Loucy (cell line): ENCODE measurements at regions not wholly inside any gene's neighbourhood (a gene's known extent, or its start where the extent isn't known, plus 50 kb on each side); places are given as distances from the start of the nearest gene placed in this dataset.

Experiments
- H2AFZ ChIP-seq: fragments of 200-600 bp; sonication (generic); 2 replicates; pipeline ENCODE4 v1.6.0; 2016; ENCODE audit warnings: antibody characterized with exemption, mild to moderate bottlenecking, low read length, moderate library complexity
- H3F3A ChIP-seq: fragments of 200-600 bp; 2 replicates; pipeline ENCODE4 v1.6.0; 2016; ENCODE audit warnings: antibody characterized with exemption, low read depth, mild to moderate bottlenecking
- H3K27me3 ChIP-seq: fragments of 200-600 bp; sonication (generic); 2 replicates; pipeline ENCODE4 v1.6.1; 2014; ENCODE audit warnings: low read length, mild to moderate bottlenecking; ENCODE audit not compliant: insufficient read depth, poor library complexity, severe bottlenecking
- H3K36me3 ChIP-seq: fragments of 200-600 bp; sonication (generic); 2 replicates; pipeline ENCODE4 v1.6.1; 2016; ENCODE audit warnings: low read length; ENCODE audit not compliant: insufficient read depth
- H3K4me1 ChIP-seq: fragments of 200-600 bp; sonication (generic); 2 replicates; pipeline ENCODE4 v1.5.1; 2014; ENCODE audit warnings: low read length, mild to moderate bottlenecking; ENCODE audit not compliant: insufficient read depth, poor library complexity, severe bottlenecking
- H3K4me2 ChIP-seq: fragments of 200-600 bp; sonication (generic); 2 replicates; pipeline ENCODE4 v1.6.0; 2014; ENCODE audit warnings: antibody characterized with exemption, low read length, low read depth, mild to moderate bottlenecking; ENCODE audit not compliant: poor library complexity, severe bottlenecking
- H3K4me3 ChIP-seq: fragments of 200-600 bp; sonication (generic); 2 replicates; pipeline ENCODE4 v1.5.1; 2014; ENCODE audit warnings: low read length, mild to moderate bottlenecking, mixed read lengths; ENCODE audit not compliant: poor library complexity, severe bottlenecking
- H3K79me2 ChIP-seq: fragments of 200-600 bp; sonication (generic); 2 replicates; pipeline ENCODE4 v1.6.1; 2014; ENCODE audit warnings: low read length; ENCODE audit not compliant: insufficient read depth
- H3K9ac ChIP-seq: fragments of 200-600 bp; sonication (generic); 2 replicates; pipeline ENCODE4 v1.6.0; 2014; ENCODE audit warnings: mild to moderate bottlenecking, low read depth, low read length, moderate library complexity; ENCODE audit not compliant: poor library complexity, severe bottlenecking
- H3K9me2 ChIP-seq: fragments of 200-600 bp; sonication (generic); replicated peaks from 2 replicates; pipeline ENCODE4 v1.6.1; 2016; ENCODE audit warnings: low read depth, low read length, mixed read lengths
- H3K9me3 ChIP-seq: fragments of 200-600 bp; sonication (generic); 2 replicates; pipeline ENCODE4 v1.6.1; 2014; ENCODE audit warnings: mild to moderate bottlenecking, antibody characterized with exemption, low read length, low read depth; ENCODE audit not compliant: insufficient read depth
- H4K20me1 ChIP-seq: fragments of 200-600 bp; sonication (generic); 2 replicates; pipeline ENCODE4 v1.6.0; 2014; ENCODE audit warnings: antibody characterized with exemption, low read length, mild to moderate bottlenecking; ENCODE audit not compliant: insufficient read depth, poor library complexity, severe bottlenecking
- CTCF ChIP-seq: fragments of 200-600 bp; sonication (generic); conservative IDR thresholded peaks from 2 replicates; pipeline ENCODE4 v1.5.1; 2014; ENCODE audit warnings: mild to moderate bottlenecking, antibody characterized with exemption, low read length
- EZH2phosphoT487 ChIP-seq: fragments of 200-600 bp; IDR thresholded peaks from 2 replicates; pipeline ENCODE4 v1.6.1; 2018; ENCODE audit warnings: antibody characterized with exemption, mild to moderate bottlenecking, moderate library complexity, borderline replicate concordance

- H3K9me3 ChIP-seq = no peaks in the 10 kb centered on the region
- H3K27me3 ChIP-seq = no peaks in the 10 kb centered on the region
- no peaks in the 10 kb centered on the region for H3K9me2 ChIP-seq
- no peaks in the 10 kb centered on the region for H3K4me1 ChIP-seq
- no peaks in the 10 kb centered on the region for H4K20me1 ChIP-seq
- H2AFZ ChIP-seq = no peak overlapping the region
- H3K4me3 ChIP-seq = no peak overlapping the region
- H3K79me2 ChIP-seq = no peaks in the 10 kb centered on the region
- H3K4me2 ChIP-seq = no peak overlapping the region
- TF ChIP-seq CTCF (no peak), EZH2phosphoT487 (no peak)
- no peak overlapping the region for H3K9ac ChIP-seq
- no peaks in the 10 kb centered on the region for H3F3A ChIP-seq
- no peaks in the 10 kb centered on the region for H3K36me3 ChIP-seq
These were observed 196.0 kb upstream of the SEL1L start for GRCh38 chr14:81729622-81730021.

GRCh38 chr14:81737938-81738337, 204.3 kb upstream of the SEL1L start:
- Histone ChIP-seq H3K4me3 (no peak overlapping the region), H3F3A (no peaks in the 10 kb centered on the region), H3K4me2 (no peak overlapping the region), H3K79me2 (no peaks in the 10 kb centered on the region), H3K9ac (no peak overlapping the region), H2AFZ (no peak overlapping the region), H3K9me2 (no peaks in the 10 kb centered on the region), H4K20me1 (no peaks in the 10 kb centered on the region), H3K9me3 (no peaks in the 10 kb centered on the region), H3K4me1 (no peaks in the 10 kb centered on the region), H3K36me3 (no peaks in the 10 kb centered on the region), H3K27me3 (no peaks in the 10 kb centered on the region)
- TF ChIP-seq EZH2phosphoT487 (no peak), CTCF (no peak)

DNA sequence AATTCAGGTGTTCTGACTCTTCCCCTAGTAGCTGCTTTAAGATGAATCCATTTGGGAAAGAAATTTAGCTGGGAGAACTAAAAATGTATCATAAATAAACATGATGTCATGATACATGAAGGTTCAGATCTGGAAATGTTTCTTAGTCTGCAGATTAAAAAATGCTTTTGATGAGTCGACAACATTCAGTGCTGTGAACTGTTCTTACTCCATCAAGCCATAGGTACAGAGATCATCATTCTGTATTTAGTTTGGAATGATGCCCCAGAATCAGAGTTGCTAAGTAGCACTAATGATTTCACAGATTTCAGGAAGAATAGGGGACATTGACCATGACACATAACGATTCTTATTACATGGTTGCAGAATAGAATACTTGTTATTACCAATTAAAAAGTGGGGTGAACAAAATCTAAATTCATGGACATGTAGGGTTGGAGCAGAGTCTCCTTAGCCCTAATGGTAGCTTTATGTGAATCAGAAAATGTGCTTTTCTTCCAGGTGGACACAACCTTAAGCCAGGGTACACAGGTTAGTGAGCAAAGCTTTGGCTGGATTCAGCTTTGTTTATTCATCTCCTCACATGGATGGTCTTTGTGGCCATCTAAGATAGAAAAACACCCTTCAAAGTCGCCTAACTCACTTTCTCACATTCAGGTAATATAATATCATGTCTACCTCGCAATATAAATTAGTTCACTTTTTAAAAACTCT, 205.4 kb upstream of the SEL1L start:
- H3K9me3 ChIP-seq = no peaks in the 10 kb centered on the region
- H3F3A ChIP-seq = no peaks in the 10 kb centered on the region
- no peak overlapping the region for H3K4me2 ChIP-seq
- H3K27me3 ChIP-seq = no peaks in the 10 kb centered on the region
- no peaks in the 10 kb centered on the region for H3K36me3 ChIP-seq
- H3K9ac ChIP-seq = no peak overlapping the region
- H2AFZ ChIP-seq = no peak overlapping the region
- H4K20me1 ChIP-seq = no peaks in the 10 kb centered on the region
- no peak overlapping the region for H3K4me3 ChIP-seq
- no peaks in the 10 kb centered on the region for H3K79me2 ChIP-seq
- TF ChIP-seq EZH2phosphoT487 = no peak
- TF ChIP-seq CTCF = no peak
- H3K4me1 ChIP-seq = no peaks in the 10 kb centered on the region
- no peaks in the 10 kb centered on the region for H3K9me2 ChIP-seq
